Sigmoid colon (tissue), 4 donors: ENCODE measurements at regions not wholly inside any gene's neighbourhood (a gene's known extent, or its start where the extent isn't known, plus 50 kb on each side); places are given as distances from the start of the nearest gene placed in this dataset.

ENCODE experiments used
- EP300 ChIP-seq, 4 donors: sonication (generic); formaldehyde crosslinking; IDR thresholded peaks; one replicate each; pipeline ENCODE4 v1.6.1; 2017; ENCODE audit warnings: antibody characterized with exemption in 4 of 4
- POLR2A ChIP-seq, 2 donors: fragments of 450-650 bp; IDR thresholded peaks; one replicate each; pipeline ENCODE4 v1.6.1; 2016; ENCODE audit warnings: antibody characterized with exemption in 2 of 2, mild to moderate bottlenecking in 2 of 2, moderate library complexity in 2 of 2
- POLR2AphosphoS5 ChIP-seq, 4 donors: sonication (generic); formaldehyde crosslinking; IDR thresholded peaks; one replicate each; pipeline ENCODE4 v1.6.1; 2017; ENCODE audit warnings: antibody characterized with exemption in 4 of 4

DNA sequence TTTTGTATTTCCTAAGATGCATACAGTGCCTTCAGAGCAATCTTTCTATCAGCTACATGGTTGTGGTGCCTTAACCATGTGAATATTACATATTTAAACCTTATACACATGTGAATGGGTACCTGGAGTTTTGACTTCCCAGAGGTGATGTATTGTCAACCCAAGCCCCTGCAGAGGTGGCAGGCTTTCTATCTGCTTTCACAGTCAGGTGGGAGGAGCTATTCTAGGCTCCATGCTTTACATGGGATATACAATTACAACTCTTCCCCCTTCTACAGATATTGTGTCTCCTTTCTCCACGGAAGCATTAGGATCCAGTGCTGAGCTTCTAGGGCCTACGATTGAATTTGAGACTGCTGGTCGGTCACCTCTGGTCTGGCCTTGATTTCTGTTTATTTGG lies 89.8 kb upstream of the TUT7 start:
- TF ChIP-seq POLR2AphosphoS5 (IDR thresholded peaks at IDR 0.05) (no peak), EP300 (IDR thresholded peaks at IDR 0.05) (no peak), POLR2A (IDR thresholded peaks at IDR 0.05) (no peak)
